HepG2 (cell line): ENCODE measurements at regions not wholly inside any gene's neighbourhood (a gene's known extent, or its start where the extent isn't known, plus 50 kb on each side); places are given as distances from the start of the nearest gene placed in this dataset.

ENCODE experiments used
- HNRNPL ChIP-seq: fragments of 200-400 bp; formaldehyde crosslinking; IDR thresholded peaks from 2 replicates; pipeline ENCODE4 v1.6.1; 2017; ENCODE audit warnings: mild to moderate bottlenecking, low read depth, low read length
- TCF7 ChIP-seq: sonication (generic); IDR thresholded peaks from 2 replicates; pipeline ENCODE4 v1.6.1; 2016; ENCODE audit warnings: antibody characterized with exemption, low read depth
- ZNF432 ChIP-seq: sonication (generic); formaldehyde crosslinking; IDR thresholded peaks from 2 replicates; pipeline ENCODE4 v1.5.0; 2020; ENCODE audit warnings: missing genetic modification reagents, mild to moderate bottlenecking, borderline replicate concordance
- ZNF543 ChIP-seq: sonication (generic); formaldehyde crosslinking; IDR thresholded peaks from 2 replicates; pipeline ENCODE4 v1.4.0; 2020; ENCODE audit warnings: mild to moderate bottlenecking, missing genetic modification reagents
- TF ChIP-seq, protein P1 (sequence below): sonication (generic); formaldehyde crosslinking; conservative IDR thresholded peaks from 2 replicates; pipeline ENCODE4 v1.4.0; 2020; ENCODE audit warnings: missing genetic modification reagents
- TF ChIP-seq, protein P2 (sequence below): sonication (generic); formaldehyde crosslinking; IDR thresholded peaks from 2 replicates; pipeline ENCODE4 v1.9.0; 2021; ENCODE audit warnings: missing genetic modification reagents, borderline replicate concordance

DNA sequence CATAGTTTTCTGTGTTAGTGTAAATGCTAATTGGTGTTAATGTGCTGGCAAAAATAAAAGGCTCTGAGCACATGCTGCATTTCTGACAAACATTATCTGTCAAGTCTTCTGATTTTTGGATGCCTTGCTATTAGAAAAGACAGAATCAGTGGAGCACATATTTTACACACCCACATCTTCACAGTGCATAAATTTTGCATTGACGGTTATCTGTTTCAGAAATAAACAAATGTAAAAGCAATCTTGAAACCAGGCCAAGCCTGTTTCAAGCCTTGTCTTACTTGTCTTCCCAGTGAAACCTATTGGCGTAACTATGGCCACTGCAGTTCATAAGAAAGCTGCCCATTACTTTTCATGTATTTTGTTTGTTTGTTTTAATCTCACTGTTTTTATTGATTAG lies 333.7 kb upstream of the CDH19 start:
- TF ChIP-seq HNRNPL = no peak
- TF ChIP-seq ZNF543 (CRISPR knock-in tag) = no peak
- TF ChIP-seq TCF7 = no peak
- TF ChIP-seq, protein P1, sequence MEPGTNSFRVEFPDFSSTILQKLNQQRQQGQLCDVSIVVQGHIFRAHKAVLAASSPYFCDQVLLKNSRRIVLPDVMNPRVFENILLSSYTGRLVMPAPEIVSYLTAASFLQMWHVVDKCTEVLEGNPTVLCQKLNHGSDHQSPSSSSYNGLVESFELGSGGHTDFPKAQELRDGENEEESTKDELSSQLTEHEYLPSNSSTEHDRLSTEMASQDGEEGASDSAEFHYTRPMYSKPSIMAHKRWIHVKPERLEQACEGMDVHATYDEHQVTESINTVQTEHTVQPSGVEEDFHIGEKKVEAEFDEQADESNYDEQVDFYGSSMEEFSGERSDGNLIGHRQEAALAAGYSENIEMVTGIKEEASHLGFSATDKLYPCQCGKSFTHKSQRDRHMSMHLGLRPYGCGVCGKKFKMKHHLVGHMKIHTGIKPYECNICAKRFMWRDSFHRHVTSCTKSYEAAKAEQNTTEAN (CRISPR knock-in tag) = no peak
- TF ChIP-seq ZNF432 (CRISPR knock-in tag) = no peak
- TF ChIP-seq, protein P2, sequence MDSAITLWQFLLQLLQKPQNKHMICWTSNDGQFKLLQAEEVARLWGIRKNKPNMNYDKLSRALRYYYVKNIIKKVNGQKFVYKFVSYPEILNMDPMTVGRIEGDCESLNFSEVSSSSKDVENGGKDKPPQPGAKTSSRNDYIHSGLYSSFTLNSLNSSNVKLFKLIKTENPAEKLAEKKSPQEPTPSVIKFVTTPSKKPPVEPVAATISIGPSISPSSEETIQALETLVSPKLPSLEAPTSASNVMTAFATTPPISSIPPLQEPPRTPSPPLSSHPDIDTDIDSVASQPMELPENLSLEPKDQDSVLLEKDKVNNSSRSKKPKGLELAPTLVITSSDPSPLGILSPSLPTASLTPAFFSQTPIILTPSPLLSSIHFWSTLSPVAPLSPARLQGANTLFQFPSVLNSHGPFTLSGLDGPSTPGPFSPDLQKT (CRISPR knock-in tag) = no peak
